DMS79 treated with DMSO at 0.1 percent for 48 hours (cell line): ENCODE measurements at regions not wholly inside any gene's neighbourhood (a gene's known extent, or its start where the extent isn't known, plus 50 kb on each side); places are given as distances from the start of the nearest gene placed in this dataset.
A peak's percentile ranks its signal among the peaks of the same experiment; 100 is the strongest.

Experiments used
- DNase-seq: peaks from one replicate; lab custom pipeline; 2025; lab: John Stamatoyannopoulos, UW

DNA sequence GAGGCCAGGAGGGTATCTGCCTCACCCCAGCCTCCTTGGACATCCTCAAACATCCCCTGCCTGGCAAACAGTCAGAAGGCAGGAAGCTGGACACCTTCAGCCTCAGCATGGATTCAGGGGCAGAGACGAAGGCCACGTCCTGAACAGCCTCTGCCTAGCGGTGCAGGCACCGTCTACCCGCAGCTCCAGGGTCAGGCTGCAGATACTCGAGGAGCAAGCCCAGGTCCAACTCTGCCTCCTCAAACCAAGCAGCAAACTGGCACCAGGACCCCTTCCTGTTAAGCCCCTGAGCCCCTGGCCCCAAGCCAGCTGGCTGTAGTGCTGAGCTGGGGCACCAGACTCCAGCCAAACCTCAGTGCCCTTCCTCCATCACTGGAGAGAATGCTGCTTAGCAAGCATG, 494.7 kb downstream of the NPHP4 start:
- peak; percentile 43 for DNase-seq

DNA sequence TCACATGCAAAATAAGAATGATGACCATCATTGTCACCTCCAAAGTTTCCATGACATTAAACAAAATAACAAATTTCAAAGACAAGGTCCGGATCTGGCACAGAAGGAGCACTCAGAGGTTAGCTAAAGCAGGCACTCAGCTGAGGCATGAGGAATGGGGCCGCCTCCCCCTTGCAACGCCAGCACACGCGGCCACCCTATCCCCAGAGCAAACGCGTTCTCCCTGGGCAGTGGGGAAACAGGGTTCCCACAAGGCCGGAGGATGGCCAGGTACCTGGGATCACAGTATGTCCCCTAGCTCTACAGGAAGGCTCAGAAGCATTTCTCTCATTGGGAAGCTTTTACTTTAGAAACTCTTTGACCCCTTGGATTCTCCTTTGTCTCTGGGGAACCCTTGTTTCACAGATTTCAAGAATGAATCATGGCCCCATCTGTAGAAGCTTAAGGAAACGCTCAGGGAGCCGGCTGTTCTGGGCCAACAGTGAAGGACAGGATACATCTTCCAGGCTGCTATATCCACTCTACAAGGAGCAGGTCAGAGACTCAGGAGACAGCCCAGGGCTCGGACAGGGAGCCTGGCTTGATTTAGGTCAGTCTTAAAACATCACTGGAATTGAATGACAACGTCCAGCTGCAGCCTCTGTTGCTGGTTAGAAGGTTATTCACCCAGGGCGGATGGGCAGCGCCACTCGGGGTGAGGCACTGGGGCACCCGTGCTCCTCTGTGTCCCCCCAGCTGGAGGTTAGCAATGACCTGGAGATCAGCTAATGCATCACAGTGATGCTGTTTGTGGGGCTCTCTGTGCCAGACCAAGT, 496.4 kb downstream of the NPHP4 start:
- no peak for DNase-seq

DNA sequence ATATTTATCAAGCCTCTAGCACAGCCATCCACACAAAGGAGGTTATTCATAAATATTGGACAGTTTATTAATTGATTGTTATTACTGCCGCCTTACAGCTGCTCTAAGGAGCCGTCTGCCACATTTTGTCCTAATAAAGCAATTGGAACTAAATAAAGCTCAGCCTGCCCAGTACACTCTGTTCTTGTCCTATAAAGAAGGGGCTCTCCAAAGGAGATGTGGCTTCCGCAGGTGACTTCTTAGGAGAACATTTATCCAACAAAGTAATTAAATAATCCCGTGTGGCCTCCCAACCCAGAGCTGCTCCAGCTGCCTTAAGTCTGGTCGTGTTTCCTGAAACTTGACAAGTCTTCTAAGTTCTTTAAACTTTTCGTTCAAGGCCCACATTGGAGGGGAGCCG, 497.7 kb downstream of the NPHP4 start:
- DNase-seq = no peak

- DNase-seq = no peak
Measured at GRCh38 chr1:5493851-5494311, 498.3 kb downstream of the NPHP4 start.

DNA sequence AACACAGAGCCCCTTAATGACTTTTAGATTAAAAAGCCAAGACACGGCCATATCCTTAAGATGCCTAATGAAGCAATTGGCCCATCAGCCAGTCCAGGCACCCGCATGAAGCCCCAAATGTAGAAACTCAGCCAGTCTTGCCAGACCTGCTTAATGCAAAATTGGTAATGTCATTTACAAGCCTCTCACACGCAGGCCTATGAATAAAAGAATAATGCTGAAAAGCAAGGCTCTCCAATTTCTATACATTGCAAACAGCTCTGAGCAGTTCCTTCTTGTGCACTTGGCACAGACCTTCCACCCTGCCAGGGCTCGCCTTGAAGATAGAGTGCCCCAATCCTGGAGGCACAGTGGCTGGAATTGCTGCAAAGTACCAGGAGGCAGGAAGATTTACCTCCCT, 498.9 kb downstream of the NPHP4 start:
- peak; percentile 15 for DNase-seq

- DNase-seq = no peak
Measured at GRCh38 chr1:5492846-5493245, 499.4 kb downstream of the NPHP4 start.

GRCh38 chr1:5491207-5491904, 500.9 kb downstream of the NPHP4 start:
- DNase-seq = no peak

GRCh38 chr1:5490635-5491034, 501.6 kb downstream of the NPHP4 start:
- peak; percentile 14 for DNase-seq

DNA sequence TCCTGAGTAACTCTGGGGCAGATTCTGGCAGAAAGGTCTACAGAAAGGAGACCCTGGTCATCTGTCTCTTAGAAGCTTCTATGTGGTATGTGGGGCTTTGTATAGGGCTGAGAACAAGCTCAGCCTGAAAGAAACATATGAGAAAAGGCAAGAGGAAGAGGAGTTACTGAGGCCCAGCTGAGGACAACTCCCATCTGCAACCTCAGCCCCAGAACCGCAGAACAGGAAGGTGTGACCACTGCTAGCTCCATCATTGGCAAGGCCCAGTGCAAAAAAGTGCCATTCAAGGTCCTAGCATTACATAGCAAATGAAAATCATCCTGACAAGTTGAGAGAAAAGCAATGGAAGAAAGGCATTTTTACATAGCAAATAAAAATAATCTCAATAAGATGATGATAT, 503.8 kb downstream of the NPHP4 start:
- no peak for DNase-seq

GRCh38 chr1:5485968-5486696, 506.1 kb downstream of the NPHP4 start:
- peak; percentile 92 for DNase-seq

GRCh38 chr1:5485436-5485835, 506.8 kb downstream of the NPHP4 start:
- peak; percentile 62 for DNase-seq

DNA sequence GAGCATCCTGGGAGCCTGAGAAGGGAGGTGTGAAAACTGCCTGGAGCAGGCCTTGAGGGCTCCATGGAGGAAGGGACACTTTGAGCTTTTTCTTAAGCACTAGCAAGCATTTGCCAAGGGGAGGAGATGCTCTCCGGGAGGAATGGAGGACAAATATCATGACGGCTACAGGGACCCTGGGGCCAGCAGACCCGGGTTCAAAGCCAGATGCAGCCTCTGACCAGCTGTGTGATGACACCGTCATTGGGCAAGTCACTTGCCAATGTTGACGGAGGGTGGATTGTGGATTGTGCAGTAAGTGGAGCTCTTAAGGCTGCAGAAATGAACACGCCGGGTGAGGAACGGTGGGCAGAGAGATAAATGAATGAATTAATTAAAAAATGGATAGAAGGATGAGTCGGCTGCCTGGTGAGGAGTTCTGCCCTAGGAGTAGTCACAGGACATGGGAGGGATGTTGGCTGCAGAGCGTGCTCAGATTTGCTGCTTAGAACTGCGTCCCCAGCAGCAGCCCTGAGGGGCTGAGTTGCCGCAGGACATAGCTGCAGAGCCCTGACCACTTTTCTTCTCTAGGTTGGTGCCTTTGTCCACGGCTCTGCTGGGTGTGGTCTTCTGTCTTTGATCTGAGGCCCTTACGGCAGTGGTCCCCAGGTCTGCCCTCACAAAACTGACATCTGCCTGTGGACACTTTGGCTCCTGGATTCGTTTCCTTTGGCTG, 507.6 kb downstream of the NPHP4 start:
- no peak for DNase-seq

DNA sequence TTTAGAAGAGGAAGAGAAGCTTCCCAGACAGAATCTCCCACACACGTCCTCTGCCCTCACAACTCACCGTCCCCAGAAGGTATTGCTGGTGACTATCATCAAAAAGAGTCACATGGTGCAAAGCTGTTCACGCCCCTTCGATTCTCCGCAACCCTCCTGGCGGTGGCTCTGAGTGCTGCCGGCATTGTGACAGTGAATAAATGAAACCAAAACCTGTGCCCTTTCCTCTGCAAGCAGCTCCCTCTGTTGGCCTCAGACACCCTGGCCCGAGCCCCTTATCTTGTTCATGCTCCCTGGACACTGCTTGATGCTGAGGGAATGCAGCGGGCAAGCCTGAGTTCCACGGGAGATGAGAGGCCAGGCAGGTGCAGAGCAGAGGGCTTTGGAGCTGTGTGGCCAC, 510.3 kb downstream of the NPHP4 start:
- no peak for DNase-seq

GRCh38 chr1:5480906-5481305, 511.3 kb downstream of the NPHP4 start:
- DNase-seq = no peak

GRCh38 chr1:5479876-5480646, 512.2 kb downstream of the NPHP4 start:
- no peak for DNase-seq

GRCh38 chr1:5478961-5479360, 513.3 kb downstream of the NPHP4 start:
- no peak for DNase-seq

GRCh38 chr1:5478156-5478695, 514.0 kb downstream of the NPHP4 start:
- DNase-seq = no peak

DNA sequence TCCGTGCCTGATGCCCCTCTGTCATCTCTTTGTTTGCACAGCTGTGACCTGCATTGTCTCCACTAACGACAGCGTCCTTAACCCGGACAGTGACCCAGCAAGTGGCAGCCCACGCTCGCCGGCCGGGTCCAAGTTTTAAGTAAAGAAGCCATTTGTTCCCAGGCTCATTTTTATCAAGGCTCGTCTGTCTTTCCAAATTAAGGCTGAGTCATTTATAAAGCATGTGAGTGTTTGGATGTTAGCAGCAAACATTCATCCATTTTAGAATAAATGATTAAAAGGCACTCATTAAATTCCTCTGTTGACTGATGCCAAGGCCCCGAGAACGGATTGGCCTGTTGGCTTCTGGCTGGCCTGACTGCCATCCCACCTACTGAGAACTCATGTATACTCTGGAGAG, 514.5 kb downstream of the NPHP4 start:
- no peak for DNase-seq

DNA sequence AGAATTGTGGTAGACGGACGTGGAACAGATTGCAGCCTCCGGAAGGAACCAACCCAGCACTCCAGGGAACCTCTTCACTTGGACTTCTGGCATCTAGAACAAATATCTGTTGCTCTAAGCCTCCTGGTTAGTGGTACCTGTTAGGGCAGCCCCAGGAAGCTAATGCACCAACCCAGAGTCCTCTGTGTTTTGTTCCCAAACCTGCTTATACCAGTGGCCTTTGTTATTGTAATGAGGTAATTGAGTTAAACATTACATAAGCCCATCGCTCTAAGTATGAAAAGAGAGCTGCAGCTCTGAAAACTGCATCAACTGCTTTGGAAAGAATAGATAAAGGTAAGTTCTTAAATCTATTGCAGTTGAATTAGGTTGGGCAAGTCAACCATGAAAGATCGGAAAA, 516.7 kb downstream of the NPHP4 start:
- DNase-seq = no peak

DNA sequence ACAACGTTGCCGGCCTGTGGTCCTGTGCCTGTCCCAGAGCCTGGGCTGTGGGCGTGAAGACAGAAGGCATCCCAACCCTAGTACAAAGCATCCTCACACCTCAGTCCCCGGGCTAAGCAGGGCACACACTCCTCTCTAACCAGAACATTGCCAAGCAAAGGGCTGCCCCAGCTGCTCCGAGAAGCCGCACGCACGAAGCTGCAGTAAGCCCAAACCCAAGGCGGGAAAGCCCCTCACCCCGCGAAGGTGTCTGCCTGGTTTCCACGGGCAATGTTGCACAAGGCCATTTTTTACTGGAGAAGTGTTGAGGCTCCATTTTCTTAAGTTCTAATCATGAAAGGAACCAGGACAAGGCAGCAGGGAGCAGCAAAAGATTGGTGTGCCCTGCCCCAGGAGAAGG, 519.0 kb downstream of the NPHP4 start:
- no peak for DNase-seq

DNA sequence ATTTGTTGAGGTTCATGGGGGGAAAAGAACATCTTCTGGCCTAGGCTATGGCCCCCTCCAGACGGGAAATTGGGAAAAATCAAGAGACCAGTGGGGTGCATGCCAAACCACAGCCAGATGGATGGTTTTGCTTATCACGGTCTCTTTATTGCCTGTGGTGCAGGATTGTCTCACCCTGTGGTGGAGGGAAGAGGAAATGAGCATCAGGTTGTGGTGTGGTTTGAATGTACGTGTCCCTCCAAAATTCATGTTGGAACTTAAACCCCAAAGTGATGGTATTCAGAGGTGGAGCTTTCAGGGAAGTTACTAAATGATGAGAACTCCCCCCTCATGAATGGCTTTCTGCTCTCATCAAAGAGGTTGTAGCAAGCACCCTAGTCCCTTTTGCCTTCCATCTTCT, 525.7 kb downstream of the NPHP4 start:
- DNase-seq = no peak
